Suprapubic skin (tissue), 4 donors: ENCODE measurements at regions not wholly inside any gene's neighbourhood (a gene's known extent, or its start where the extent isn't known, plus 50 kb on each side); places are given as distances from the start of the nearest gene placed in this dataset.

Source experiments
- EP300 ChIP-seq: sonication (generic); formaldehyde crosslinking; IDR thresholded peaks from one replicate; pipeline ENCODE4 v1.6.1; 2017; ENCODE audit warnings: antibody characterized with exemption
- POLR2A ChIP-seq, 2 donors: fragments of 450-650 bp; IDR thresholded peaks; one replicate each; pipeline ENCODE4 v1.6.1; 2017; ENCODE audit warnings: antibody characterized with exemption in 2 of 2, mild to moderate bottlenecking in 2 of 2, moderate library complexity in 2 of 2
- POLR2AphosphoS5 ChIP-seq, 3 donors: sonication (generic); formaldehyde crosslinking; IDR thresholded peaks; one replicate each; pipeline ENCODE4 v1.6.1; 2017; ENCODE audit warnings: antibody characterized with exemption in 3 of 3
- TF ChIP-seq, protein P1 (sequence below), 2 donors: fragments of 200-600 bp in 1 of 2; fragments of 450-650 bp in 1 of 2; sonication (generic) in 1 of 2; IDR thresholded peaks; one replicate each; pipeline ENCODE4 v1.5.1; 2016 to 2019; ENCODE audit warnings: antibody characterized with exemption in 2 of 2, mild to moderate bottlenecking in 1 of 2, moderate library complexity in 1 of 2

DNA sequence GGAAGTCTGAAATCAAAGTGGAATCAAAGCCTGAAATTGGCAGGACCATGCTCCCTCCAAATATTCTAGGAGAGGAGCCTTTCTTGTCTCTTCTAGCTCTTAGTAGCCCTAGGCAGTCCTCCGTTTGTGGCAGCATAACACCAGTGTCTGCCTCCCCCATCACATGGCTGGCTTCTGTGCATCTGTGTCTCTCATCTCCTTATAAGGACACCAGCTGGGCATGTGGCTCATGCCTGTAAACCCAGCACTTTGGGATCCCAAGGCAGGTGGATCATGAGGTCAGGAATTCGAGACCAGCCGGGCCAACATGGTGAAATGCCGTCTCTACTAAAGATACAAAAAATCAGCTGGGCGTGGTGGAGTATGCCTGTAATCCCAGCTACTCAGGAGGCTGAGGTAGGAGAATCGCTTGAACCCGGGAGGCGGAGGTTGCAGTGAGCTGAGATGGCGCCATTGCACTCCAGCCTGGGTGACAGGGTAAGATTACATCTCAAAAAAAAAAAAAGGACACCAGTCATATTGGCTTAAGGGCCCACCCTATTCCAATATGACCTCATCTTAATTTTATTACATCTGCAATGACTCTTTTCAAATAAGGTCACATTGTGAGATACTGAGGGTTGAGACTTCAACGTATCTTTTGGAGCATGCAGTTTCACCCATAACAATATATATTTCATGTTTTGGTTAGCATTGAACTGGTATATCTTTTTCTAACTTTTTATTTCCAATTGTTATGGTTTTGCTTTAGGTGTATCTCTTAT lies 148.0 kb upstream of the TPM1 start:
- TF ChIP-seq POLR2A (IDR thresholded peaks at IDR 0.05), result no peak
- TF ChIP-seq, protein P1, sequence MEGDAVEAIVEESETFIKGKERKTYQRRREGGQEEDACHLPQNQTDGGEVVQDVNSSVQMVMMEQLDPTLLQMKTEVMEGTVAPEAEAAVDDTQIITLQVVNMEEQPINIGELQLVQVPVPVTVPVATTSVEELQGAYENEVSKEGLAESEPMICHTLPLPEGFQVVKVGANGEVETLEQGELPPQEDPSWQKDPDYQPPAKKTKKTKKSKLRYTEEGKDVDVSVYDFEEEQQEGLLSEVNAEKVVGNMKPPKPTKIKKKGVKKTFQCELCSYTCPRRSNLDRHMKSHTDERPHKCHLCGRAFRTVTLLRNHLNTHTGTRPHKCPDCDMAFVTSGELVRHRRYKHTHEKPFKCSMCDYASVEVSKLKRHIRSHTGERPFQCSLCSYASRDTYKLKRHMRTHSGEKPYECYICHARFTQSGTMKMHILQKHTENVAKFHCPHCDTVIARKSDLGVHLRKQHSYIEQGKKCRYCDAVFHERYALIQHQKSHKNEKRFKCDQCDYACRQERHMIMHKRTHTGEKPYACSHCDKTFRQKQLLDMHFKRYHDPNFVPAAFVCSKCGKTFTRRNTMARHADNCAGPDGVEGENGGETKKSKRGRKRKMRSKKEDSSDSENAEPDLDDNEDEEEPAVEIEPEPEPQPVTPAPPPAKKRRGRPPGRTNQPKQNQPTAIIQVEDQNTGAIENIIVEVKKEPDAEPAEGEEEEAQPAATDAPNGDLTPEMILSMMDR (IDR thresholded peaks at IDR 0.05), result no peak
- TF ChIP-seq EP300, result no peak
- no peak for TF ChIP-seq POLR2AphosphoS5 (IDR thresholded peaks at IDR 0.05)
